HCT116 (cell line): ENCODE measurements at regions not wholly inside any gene's neighbourhood (a gene's known extent, or its start where the extent isn't known, plus 50 kb on each side); places are given as distances from the start of the nearest gene placed in this dataset.

Source experiments
- ATAC-seq: fragments of 200-7000 bp; cut with Tn5 transposase; 2 replicates; pipeline ENCODE4 v1.9.1; 2020; ENCODE audit warnings: mild to moderate bottlenecking, moderate library complexity
- BruUV-seq: library from RNA; stranded (reverse); fragments of 400-500 nt; replicated peaks from 2 replicates; lab custom pipeline; 2021; lab: Mats Ljungman, UMichigan
- CTCF ChIA-PET: fragments of 300-600 bp; sonication (Branson Sonifier 250); formaldehyde crosslinking; loops from one replicate; lab custom pipeline; 2021; ENCODE audit warnings: antibody characterized with exemption; lab: Charles Lee
- POLR2A ChIA-PET: fragments of 300-600, 350-600 bp; sonication (Branson Sonifier 250); formaldehyde crosslinking; loops from one replicate; lab custom pipeline; 2021; ENCODE audit warnings: antibody characterized with exemption; lab: Charles Lee
- RAD21 ChIA-PET, 2 experiments: fragments of 300-600 bp; sonication (Branson Sonifier 250); formaldehyde crosslinking; loops; one replicate each; lab custom pipeline; 2023; ENCODE audit warnings: low total read pairs in 2 of 2; ENCODE audit not compliant: uncharacterized antibody in 2 of 2, unreplicated experiment in 2 of 2, low non-redundant PET in 1 of 2; lab: Charles Lee
- DNase-seq: peaks from one replicate; pipeline ENCODE4 v3.0.0-alpha.2; 2010; ENCODE audit warnings: low read depth, low spot score
- H2AFZ ChIP-seq: fragments of 200-600 bp; shearing (Covaris generic), sonication (generic); 2 replicates; pipeline ENCODE4 v1.6.1; 2017; ENCODE audit warnings: low read depth, mixed run types, mixed read lengths, antibody characterized with exemption, low read length; ENCODE audit not compliant: poor library complexity, severe bottlenecking
- H3K27ac ChIP-seq: 2 replicates; pipeline ENCODE4 v1.5.1; 2012; ENCODE audit warnings: low read depth, low read length
- H3K27me3 ChIP-seq: fragments of 200-600 bp; sonication (generic); 2 replicates; pipeline ENCODE4 v1.6.1; 2016; ENCODE audit warnings: mixed run types, low read length, mixed read lengths; ENCODE audit not compliant: insufficient read depth
- H3K36me3 ChIP-seq, 2 experiments: fragments of 200-500 bp in 1 of 2; fragments of 200-600 bp in 1 of 2; sonication (Bioruptor generic) in 1 of 2; sonication (generic) in 1 of 2; 2 replicates each; pipeline versions ENCODE4 v1.5.1 to v1.6.1; 2014 to 2016; ENCODE audit warnings: low read length in 2 of 2, inconsistent platforms in 1 of 2, mixed read lengths in 1 of 2, mixed run types in 1 of 2; ENCODE audit not compliant: insufficient read depth in 2 of 2, control insufficient read depth in 1 of 2
- H3K4me1 ChIP-seq, 2 experiments: fragments of 200-600 bp in 1 of 2; sonication (generic) in 1 of 2; 2 replicates each; pipeline versions ENCODE4 v1.5.1 to v1.6.1; 2012 to 2017; ENCODE audit warnings: low read length in 2 of 2, inconsistent platforms in 1 of 2, mild to moderate bottlenecking in 1 of 2, mixed read lengths in 1 of 2, mixed run types in 1 of 2, moderate library complexity in 1 of 2; ENCODE audit not compliant: insufficient read depth in 2 of 2, control insufficient read depth in 1 of 2
- H3K4me2 ChIP-seq: fragments of 200-600 bp; sonication (generic); 2 replicates; pipeline ENCODE4 v1.6.1; 2017; ENCODE audit warnings: mixed run types, low read length, mixed read lengths
- H3K4me3 ChIP-seq, 2 experiments: fragments of 200-600 bp in 1 of 2; sonication (generic) in 1 of 2; replicated peaks in 1 of 2; 2 replicates each; pipeline ENCODE4 v1.5.1; 2011 to 2016; ENCODE audit warnings: low read length in 2 of 2, control low read depth in 1 of 2, low read depth in 1 of 2, mild to moderate bottlenecking in 1 of 2, mixed read lengths in 1 of 2, mixed run types in 1 of 2
- H3K79me2 ChIP-seq: fragments of 200-600 bp; sonication (generic); 2 replicates; pipeline ENCODE4 v1.6.1; 2017; ENCODE audit warnings: mild to moderate bottlenecking, mixed run types, low read length, moderate library complexity, mixed read lengths; ENCODE audit not compliant: insufficient read depth
- H3K9ac ChIP-seq: fragments of 200-600 bp; sonication (generic); 2 replicates; pipeline ENCODE4 v1.6.1; 2016; ENCODE audit warnings: low read length, mixed read lengths
- H3K9me2 ChIP-seq: fragments of 200-600 bp; sonication (generic), shearing (Covaris generic); 2 replicates; pipeline ENCODE4 v1.6.1; 2017; ENCODE audit warnings: mixed run types, mild to moderate bottlenecking, moderate library complexity; ENCODE audit not compliant: insufficient read depth
- H3K9me3 ChIP-seq, 2 experiments: fragments of 200-500 bp in 1 of 2; fragments of 200-600 bp in 1 of 2; sonication (Bioruptor generic) in 1 of 2; sonication (generic) in 1 of 2; 2 replicates each; pipeline ENCODE4 v1.6.1; 2014 to 2017; ENCODE audit warnings: low read length in 2 of 2, mixed read lengths in 2 of 2, inconsistent platforms in 1 of 2, low read depth in 1 of 2, mild to moderate bottlenecking in 1 of 2, mixed run types in 1 of 2, moderate library complexity in 1 of 2; ENCODE audit not compliant: control insufficient read depth in 1 of 2, insufficient read depth in 1 of 2
- H4K20me1 ChIP-seq: fragments of 200-600 bp; sonication (generic), shearing (Covaris generic); 2 replicates; pipeline ENCODE4 v1.6.1; 2017; ENCODE audit warnings: mixed run types, mild to moderate bottlenecking, moderate library complexity; ENCODE audit not compliant: insufficient read depth
- CTCF ChIP-seq, 3 experiments: fragments of 200-600 bp in 1 of 3; sonication (generic) in 1 of 3; IDR thresholded peaks in 2 of 3; conservative IDR thresholded peaks in 1 of 3; 2 replicates each; pipeline ENCODE4 v1.5.1; 2012 to 2017; ENCODE audit warnings: low read depth in 2 of 3, low read length in 2 of 3, antibody characterized with exemption in 1 of 3, borderline replicate concordance in 1 of 3, control low read depth in 1 of 3, mild to moderate bottlenecking in 1 of 3, mixed read lengths in 1 of 3, mixed run types in 1 of 3, moderate library complexity in 1 of 3; ENCODE audit not compliant: insufficient read depth in 1 of 3
- EGR1 ChIP-seq: IDR thresholded peaks from 2 replicates; pipeline ENCODE4 v1.6.1; 2012; ENCODE audit warnings: low read depth
- POLR2A ChIP-seq: IDR thresholded peaks from 2 replicates; pipeline ENCODE4 v1.7.0; 2011; ENCODE audit warnings: borderline replicate concordance; ENCODE audit not compliant: insufficient read depth, insufficient read length; ENCODE audit errors: extremely low read depth
- SRF ChIP-seq: IDR thresholded peaks from 2 replicates; pipeline ENCODE4 v1.6.1; 2012; ENCODE audit warnings: low read depth
- intact Hi-C: fragments of 100-400 bp; cut with micrococcal nuclease; formaldehyde crosslinking; loops from 2 replicates; pipeline ENCODE4 v1.10.0; 2022

DNA sequence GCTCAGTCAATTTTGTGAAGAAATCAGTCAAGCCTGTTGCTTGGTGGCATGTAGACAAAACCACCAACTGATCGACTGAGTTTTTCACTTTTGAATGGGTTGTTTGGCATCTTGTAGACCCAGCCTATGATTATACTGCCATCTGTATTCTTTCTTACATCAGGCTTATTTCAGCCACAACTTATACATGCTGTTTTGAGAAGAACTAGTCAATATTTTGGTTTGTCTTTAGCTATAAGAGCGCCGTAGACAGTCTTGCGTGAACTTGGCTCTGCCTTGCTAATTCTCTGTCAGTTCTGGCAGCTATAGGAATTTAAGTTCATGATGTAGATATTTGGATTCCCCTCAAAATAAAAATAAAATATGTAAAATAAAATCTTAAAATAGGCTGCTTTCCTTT, 742.0 kb upstream of the FANCL start:
- Histone ChIP-seq H3K4me1 (no peaks in the 10 kb centered on the region), H3K36me3 (no peaks in the 10 kb centered on the region), H3K9me3 (no peaks in the 10 kb centered on the region), H3K4me3 (no peak overlapping the region), H3K79me2 (no peaks in the 10 kb centered on the region), H3K27me3 (peaks cover 6% of the 10 kb centered on the region; the same call in 1 of the 2 replicates), H3K27ac (no peak overlapping the region), H3K4me2 (no peak overlapping the region), H2AFZ (no peak overlapping the region), H4K20me1 (no peaks in the 10 kb centered on the region; the same call in 1 of the 2 replicates), H3K9ac (no peak overlapping the region), H3K9me2 (no peaks in the 10 kb centered on the region)
- BruUV-seq = no TSS peak
- DNase-seq (no peak), ATAC-seq (no peak)
- RAD21 ChIA-PET = no interaction called here
- POLR2A ChIA-PET = no interaction called here
- intact Hi-C loops = no loop called here
- CTCF ChIA-PET = no interaction called here
- TF ChIP-seq POLR2A = no peak

DNA sequence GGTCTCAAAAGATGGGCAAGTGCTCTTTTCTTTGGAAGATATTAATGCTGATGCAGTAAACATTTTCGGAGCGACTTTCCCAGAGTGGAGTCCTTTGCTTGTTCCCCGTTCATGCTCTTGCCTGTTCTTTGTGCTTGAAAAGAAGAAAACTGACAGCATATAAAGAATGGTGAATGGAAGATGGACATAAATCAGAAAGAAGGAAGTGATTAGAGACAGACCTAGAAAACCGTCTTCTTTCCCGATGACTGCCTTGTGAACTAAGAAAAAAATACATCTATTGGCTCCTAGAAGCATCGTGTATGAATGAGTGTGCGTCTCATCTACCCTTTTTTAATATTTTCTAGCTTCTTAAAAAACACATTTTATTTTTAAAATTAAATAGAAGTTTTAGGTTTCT, 740.1 kb upstream of the FANCL start:
- ChIA-PET POLR2A (no interaction called here), CTCF (no interaction called here), RAD21 (no interaction called here)
- Histone ChIP-seq H3K4me3 (no peak overlapping the region), H3K4me1 (no peaks in the 10 kb centered on the region), H3K36me3 (no peaks in the 10 kb centered on the region), H3K9me3 (no peaks in the 10 kb centered on the region), H3K4me2 (no peak overlapping the region), H2AFZ (no peak overlapping the region), H3K27me3 (peaks cover 6% of the 10 kb centered on the region; the same call in 1 of the 2 replicates), H3K9ac (no peak overlapping the region), H3K9me2 (no peaks in the 10 kb centered on the region), H4K20me1 (no peaks in the 10 kb centered on the region; the same call in 1 of the 2 replicates), H3K79me2 (no peaks in the 10 kb centered on the region), H3K27ac (no peak overlapping the region)
- intact Hi-C loops = no loop called here
- no peak for DNase-seq
- ATAC-seq = no peak
- TF ChIP-seq CTCF (IDR thresholded peaks at IDR 0.05 in 2 of 3, conservative IDR thresholded peaks at IDR 0.05 in 1 of 3; ENCODE audit: borderline replicate concordance in 1 of 3, insufficient read depth in 1 of 3, low read depth in 2 of 3, low read length in 2 of 3) (no peak), EGR1 (no peak), SRF (no peak)
- BruUV-seq = no TSS peak
